B cell (primary cell): ENCODE measurements at regions not wholly inside any gene's neighbourhood (a gene's known extent, or its start where the extent isn't known, plus 50 kb on each side); places are given as distances from the start of the nearest gene placed in this dataset.

Experiments used
- ATAC-seq: fragments of 200-7000 bp; cut with Tn5 transposase; one replicate; pipeline ENCODE4 v1.10.0; 2021; ENCODE audit warnings: low read depth, mild to moderate bottlenecking, moderate number of reproducible peaks, moderate library complexity
- CTCF ChIA-PET: fragments of 350-600 bp; sonication (Branson Sonifier 250); formaldehyde crosslinking; loops from one replicate; lab custom pipeline; 2021; ENCODE audit warnings: antibody characterized with exemption, inconsistent platforms; lab: Charles Lee
- POLR2A ChIA-PET: fragments of 350-600 bp; sonication (Branson Sonifier 250); formaldehyde crosslinking; loops from one replicate; lab custom pipeline; 2021; ENCODE audit warnings: antibody characterized with exemption; lab: Charles Lee
- DNase-seq: peaks from one replicate; pipeline ENCODE4 v3.0.0; 2013
- H2AFZ ChIP-seq: 2 replicates; pipeline ENCODE4 v1.6.1; 2012; ENCODE audit warnings: mild to moderate bottlenecking, low read depth, low read length; ENCODE audit not compliant: insufficient read depth, poor library complexity, severe bottlenecking
- H3K27ac ChIP-seq, 2 donors: 1 replicate in 1 of 2; 2 replicates in 1 of 2; pipeline ENCODE4 v1.5.1; 2012 to 2013; ENCODE audit warnings: low read length in 2 of 2, mild to moderate bottlenecking in 2 of 2, moderate library complexity in 1 of 2
- H3K27me3 ChIP-seq, 4 experiments: fragments of 200-600 bp in 1 of 4; sonication (generic) in 1 of 4; replicated peaks in 1 of 4; 1 replicate in 2 of 4; 2 replicates in 2 of 4; pipeline versions ENCODE4 v1.6.1 to v1.7.0; 2013 to 2016; ENCODE audit warnings: low read length in 3 of 4, mild to moderate bottlenecking in 2 of 4, mixed read lengths in 1 of 4, moderate library complexity in 1 of 4; ENCODE audit not compliant: insufficient read depth in 4 of 4, control insufficient read depth in 3 of 4; ENCODE audit errors: control extremely low read depth in 1 of 4
- H3K36me3 ChIP-seq, 2 experiments: replicated peaks in 1 of 2; 1 replicate in 1 of 2; 2 replicates in 1 of 2; pipeline versions ENCODE4 v1.6.1 to v1.7.1; 2013; ENCODE audit warnings: low read length in 1 of 2; ENCODE audit not compliant: insufficient read depth in 2 of 2, control insufficient read depth in 1 of 2; ENCODE audit errors: control extremely low read depth in 1 of 2, extremely low read depth in 1 of 2
- H3K4me1 ChIP-seq, 2 donors: fragments of 200-600 bp in 1 of 2; sonication (generic) in 1 of 2; 1 replicate in 1 of 2; 2 replicates in 1 of 2; pipeline versions ENCODE4 v1.5.1 to v1.6.1; 2013 to 2017; ENCODE audit warnings: low read length in 2 of 2; ENCODE audit not compliant: control insufficient read depth in 2 of 2, insufficient read depth in 2 of 2
- H3K4me2 ChIP-seq: replicated peaks from 2 replicates; pipeline ENCODE3; 2012; ENCODE audit warnings: mild to moderate bottlenecking, low read depth, low read length; ENCODE audit not compliant: poor library complexity, severe bottlenecking
- H3K4me3 ChIP-seq, 5 experiments: fragments of 200-600 bp in 1 of 5; sonication (generic) in 1 of 5; 1 replicate in 3 of 5; 2 replicates in 2 of 5; pipeline versions ENCODE4 v1.5.1 to v1.7.0; 2011 to 2016; ENCODE audit warnings: low read length in 4 of 5, mild to moderate bottlenecking in 4 of 5, low read depth in 2 of 5, control low read depth in 1 of 5, moderate library complexity in 1 of 5; ENCODE audit not compliant: insufficient read depth in 1 of 5; ENCODE audit errors: control extremely low read depth in 1 of 5, extremely low read depth in 1 of 5
- H3K79me2 ChIP-seq: fragments of 200-600 bp; sonication (generic); one replicate; pipeline ENCODE4 v1.6.0; 2016; ENCODE audit warnings: low read length; ENCODE audit not compliant: control insufficient read depth, insufficient read depth
- H3K9ac ChIP-seq: fragments of 200-600 bp; sonication (generic); 2 replicates; pipeline ENCODE4 v1.6.1; 2017; ENCODE audit warnings: mild to moderate bottlenecking, low read length, moderate library complexity
- H3K9me3 ChIP-seq, 3 donors: one replicate each; pipeline versions ENCODE4 v1.6.1 to v1.7.1; 2013; ENCODE audit warnings: low read length in 2 of 3; ENCODE audit not compliant: control insufficient read depth in 2 of 3, insufficient read depth in 1 of 3; ENCODE audit errors: control extremely low read depth in 1 of 3
- H4K20me1 ChIP-seq: 2 replicates; pipeline ENCODE4 v1.6.0; 2012; ENCODE audit warnings: mild to moderate bottlenecking, low read length; ENCODE audit not compliant: insufficient read depth, control insufficient read depth, poor library complexity, severe bottlenecking
- H3K27ac Mint-ChIP-seq: one replicate; pipeline ENCODE4 v1.8.0; 2021; ENCODE audit warnings: mixed read lengths
- H3K27me3 Mint-ChIP-seq: one replicate; pipeline ENCODE4 v1.8.0; 2021; ENCODE audit warnings: mixed read lengths
- H3K4me1 Mint-ChIP-seq: one replicate; pipeline ENCODE4 v1.8.0; 2021; ENCODE audit warnings: mixed read lengths
- H3K4me3 Mint-ChIP-seq: one replicate; pipeline ENCODE4 v1.8.0; 2021; ENCODE audit warnings: mixed read lengths
- H3K9me3 Mint-ChIP-seq: one replicate; pipeline ENCODE4 v1.8.0; 2022; ENCODE audit warnings: mixed read lengths; ENCODE audit not compliant: insufficient read depth
- EZH2 ChIP-seq: IDR thresholded peaks from 2 replicates; pipeline ENCODE4 v1.6.1; 2012; ENCODE audit warnings: borderline replicate concordance, low read depth, mild to moderate bottlenecking, moderate library complexity, low read length; ENCODE audit not compliant: insufficient read depth, poor library complexity, severe bottlenecking
- WGBS: methylation state at CpG from one replicate; pipeline ENCODE4 v1.1.5; 2013; ENCODE audit warnings: missing lambda C conversion rate; ENCODE audit not compliant: insufficient coverage; 5-methylcytosine and 5-hydroxymethylcytosine counted together
- intact Hi-C: fragments of 100-400 bp; cut with micrococcal nuclease; formaldehyde crosslinking; loops from one replicate; pipeline ENCODE4 v1.10.0; 2022
- TF ChIP-seq, protein P1 (sequence below): fragments of 200-600 bp; IDR thresholded peaks from one replicate; pipeline ENCODE4 v1.8.0; 2022; ENCODE audit warnings: antibody characterized with exemption, mild to moderate bottlenecking

DNA sequence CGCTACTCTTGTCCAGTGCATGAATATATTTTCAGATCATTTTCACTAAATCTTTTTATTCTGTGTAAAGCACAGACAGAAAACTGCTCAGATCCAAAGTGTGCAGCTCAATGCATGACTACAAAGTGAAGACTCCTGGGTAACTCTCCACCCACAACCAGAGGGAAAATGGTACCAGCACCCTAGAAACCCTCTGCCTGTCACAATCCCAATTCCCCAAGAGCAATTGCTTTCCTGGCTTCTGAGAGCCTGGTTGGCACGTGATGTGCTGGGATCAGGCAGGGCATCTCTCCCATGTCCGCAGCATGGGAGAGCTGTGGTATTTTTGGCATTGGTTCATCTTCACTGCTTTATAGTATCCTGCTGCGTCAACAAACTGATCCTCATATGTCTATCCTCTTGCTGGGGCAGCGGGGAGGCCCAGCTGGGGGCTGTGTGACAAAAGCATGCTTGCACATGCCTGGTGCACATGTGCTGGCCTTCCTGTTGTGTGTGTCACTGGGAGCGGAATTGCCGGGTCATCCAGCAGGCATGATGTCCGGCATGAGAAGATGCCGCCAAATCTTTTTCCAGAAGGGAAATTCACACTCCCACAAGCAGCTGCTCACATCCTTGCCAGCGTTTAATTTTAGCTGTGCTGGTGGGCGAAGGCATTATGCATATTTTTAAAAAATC, 278.9 kb upstream of the FOXF1 start:
- no peak overlapping the region for H3K4me3 Mint-ChIP-seq
- WGBS = 94% methylated on average over 8 of the region's 11 CpGs
- H3K27ac ChIP-seq = no peak overlapping the region
- TF ChIP-seq, protein P1, sequence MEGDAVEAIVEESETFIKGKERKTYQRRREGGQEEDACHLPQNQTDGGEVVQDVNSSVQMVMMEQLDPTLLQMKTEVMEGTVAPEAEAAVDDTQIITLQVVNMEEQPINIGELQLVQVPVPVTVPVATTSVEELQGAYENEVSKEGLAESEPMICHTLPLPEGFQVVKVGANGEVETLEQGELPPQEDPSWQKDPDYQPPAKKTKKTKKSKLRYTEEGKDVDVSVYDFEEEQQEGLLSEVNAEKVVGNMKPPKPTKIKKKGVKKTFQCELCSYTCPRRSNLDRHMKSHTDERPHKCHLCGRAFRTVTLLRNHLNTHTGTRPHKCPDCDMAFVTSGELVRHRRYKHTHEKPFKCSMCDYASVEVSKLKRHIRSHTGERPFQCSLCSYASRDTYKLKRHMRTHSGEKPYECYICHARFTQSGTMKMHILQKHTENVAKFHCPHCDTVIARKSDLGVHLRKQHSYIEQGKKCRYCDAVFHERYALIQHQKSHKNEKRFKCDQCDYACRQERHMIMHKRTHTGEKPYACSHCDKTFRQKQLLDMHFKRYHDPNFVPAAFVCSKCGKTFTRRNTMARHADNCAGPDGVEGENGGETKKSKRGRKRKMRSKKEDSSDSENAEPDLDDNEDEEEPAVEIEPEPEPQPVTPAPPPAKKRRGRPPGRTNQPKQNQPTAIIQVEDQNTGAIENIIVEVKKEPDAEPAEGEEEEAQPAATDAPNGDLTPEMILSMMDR = no peak
- TF ChIP-seq EZH2 = no peak
- H3K27me3 Mint-ChIP-seq = peaks cover 18% of the 10 kb centered on the region
- DNase-seq (no peak), ATAC-seq (no peak)
- H3K9me3 ChIP-seq = peaks cover 0 to 16% (median 0%) of the 10 kb centered on the region in 3 donors
- H4K20me1 ChIP-seq = no peaks in the 10 kb centered on the region
- intact Hi-C loops = no loop called here
- POLR2A ChIA-PET = no interaction called here
- no peaks in the 10 kb centered on the region for H3K9me3 Mint-ChIP-seq
- no peaks in the 10 kb centered on the region for H3K79me2 ChIP-seq
- H2AFZ ChIP-seq = no peak overlapping the region
- H3K36me3 ChIP-seq = no peaks in the 10 kb centered on the region
- no peaks in the 10 kb centered on the region for H3K4me1 ChIP-seq
- no peaks in the 10 kb centered on the region for H3K4me1 Mint-ChIP-seq
- no peak overlapping the region for H3K27ac Mint-ChIP-seq
- no peak overlapping the region for H3K4me2 ChIP-seq
- H3K4me3 ChIP-seq = no peak overlapping the region
- no peak overlapping the region for H3K9ac ChIP-seq
- peaks cover 0 to 6% (median under 1%) of the 10 kb centered on the region in 4 experiments for H3K27me3 ChIP-seq
- CTCF ChIA-PET = no interaction called here

DNA sequence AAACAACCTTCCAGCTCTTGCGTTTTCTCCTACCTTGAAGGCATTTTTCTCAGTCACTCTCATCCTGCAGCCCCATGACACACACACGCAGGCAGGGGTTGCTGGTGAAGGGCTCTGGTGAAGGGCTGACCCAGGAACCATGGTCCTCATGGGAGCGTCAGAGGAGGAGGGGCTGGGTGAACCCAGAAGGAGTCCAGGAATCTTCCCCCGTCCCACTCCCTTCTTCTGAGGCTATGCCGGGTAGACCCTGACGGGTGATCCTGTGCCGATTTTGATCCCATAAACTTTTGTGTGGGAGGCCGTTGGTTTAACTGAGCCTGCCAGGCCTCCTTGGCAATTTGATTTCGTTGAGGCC, 278.4 kb upstream of the FOXF1 start:
- H3K36me3 ChIP-seq = no peaks in the 10 kb centered on the region
- H3K27me3 ChIP-seq = peaks cover 0 to 3% (median under 1%) of the 10 kb centered on the region in 4 experiments
- DNase-seq (no peak), ATAC-seq (no peak)
- H3K4me1 ChIP-seq = no peaks in the 10 kb centered on the region
- H3K4me2 ChIP-seq = no peak overlapping the region
- ChIA-PET CTCF (no interaction called here), POLR2A (no interaction called here)
- no peaks in the 10 kb centered on the region for H3K79me2 ChIP-seq
- 90% methylated on average over 5 of the region's 9 CpGs for WGBS
- H3K27ac ChIP-seq = no peak overlapping the region
- Mint-ChIP-seq H3K27ac (no peak overlapping the region), H3K27me3 (peaks cover 18% of the 10 kb centered on the region), H3K4me3 (no peak overlapping the region), H3K9me3 (no peaks in the 10 kb centered on the region), H3K4me1 (no peaks in the 10 kb centered on the region)
- H2AFZ ChIP-seq = no peak overlapping the region
- H3K9ac ChIP-seq = no peak overlapping the region
- intact Hi-C loops = no loop called here
- no peaks in the 10 kb centered on the region for H4K20me1 ChIP-seq
- H3K4me3 ChIP-seq = no peak overlapping the region
- H3K9me3 ChIP-seq = peaks cover 0 to 16% (median 0%) of the 10 kb centered on the region in 3 donors
- TF ChIP-seq, protein P1 = no peak
- no peak for TF ChIP-seq EZH2
